ENCODE measurements at regions not wholly inside any gene's neighbourhood (a gene's known extent, or its start where the extent isn't known, plus 50 kb on each side); places are given as distances from the start of the nearest gene placed in this dataset.
A peak's percentile ranks its signal among the peaks of the same experiment; 100 is the strongest.

DNA sequence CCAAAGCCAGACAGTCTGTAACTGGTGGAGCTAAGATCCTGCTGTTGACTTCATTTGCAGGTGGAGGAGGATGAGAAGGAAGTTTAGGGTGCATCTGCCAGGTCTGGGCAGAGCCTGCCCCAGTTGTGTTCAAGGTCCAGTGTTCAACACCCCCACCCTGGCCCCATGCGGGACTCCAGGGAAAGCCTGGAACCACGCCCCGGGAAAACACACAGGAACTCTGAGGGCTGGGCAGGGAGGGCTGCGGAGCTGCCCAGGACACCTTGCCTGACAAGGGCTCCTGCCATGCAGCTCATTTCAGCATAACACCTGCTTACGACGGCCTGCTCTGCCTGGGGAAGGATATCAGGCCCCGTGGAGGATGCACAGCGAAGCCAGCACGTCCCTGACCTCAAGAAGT lies 286.3 kb downstream of the XXYLT1 start:
- DNase-seq: no peak
- TF ChIP-seq, protein P1, sequence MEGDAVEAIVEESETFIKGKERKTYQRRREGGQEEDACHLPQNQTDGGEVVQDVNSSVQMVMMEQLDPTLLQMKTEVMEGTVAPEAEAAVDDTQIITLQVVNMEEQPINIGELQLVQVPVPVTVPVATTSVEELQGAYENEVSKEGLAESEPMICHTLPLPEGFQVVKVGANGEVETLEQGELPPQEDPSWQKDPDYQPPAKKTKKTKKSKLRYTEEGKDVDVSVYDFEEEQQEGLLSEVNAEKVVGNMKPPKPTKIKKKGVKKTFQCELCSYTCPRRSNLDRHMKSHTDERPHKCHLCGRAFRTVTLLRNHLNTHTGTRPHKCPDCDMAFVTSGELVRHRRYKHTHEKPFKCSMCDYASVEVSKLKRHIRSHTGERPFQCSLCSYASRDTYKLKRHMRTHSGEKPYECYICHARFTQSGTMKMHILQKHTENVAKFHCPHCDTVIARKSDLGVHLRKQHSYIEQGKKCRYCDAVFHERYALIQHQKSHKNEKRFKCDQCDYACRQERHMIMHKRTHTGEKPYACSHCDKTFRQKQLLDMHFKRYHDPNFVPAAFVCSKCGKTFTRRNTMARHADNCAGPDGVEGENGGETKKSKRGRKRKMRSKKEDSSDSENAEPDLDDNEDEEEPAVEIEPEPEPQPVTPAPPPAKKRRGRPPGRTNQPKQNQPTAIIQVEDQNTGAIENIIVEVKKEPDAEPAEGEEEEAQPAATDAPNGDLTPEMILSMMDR (IDR thresholded peaks at IDR 0.05): no peak
- Mint-ChIP-seq H3K9me3 (peaks cover 12% of the 10 kb centered on the region), H3K36me3 (ENCODE audit: low read depth) (no peaks in the 10 kb centered on the region), H3K4me3 (peak overlapping the region; percentile 36), H3K27me3 (ENCODE audit: low read depth, poor library complexity) (peaks cover 23% of the 10 kb centered on the region), H3K4me1 (peaks cover 26% of the 10 kb centered on the region), H3K27ac (peak overlapping the region; percentile 31)

DNA sequence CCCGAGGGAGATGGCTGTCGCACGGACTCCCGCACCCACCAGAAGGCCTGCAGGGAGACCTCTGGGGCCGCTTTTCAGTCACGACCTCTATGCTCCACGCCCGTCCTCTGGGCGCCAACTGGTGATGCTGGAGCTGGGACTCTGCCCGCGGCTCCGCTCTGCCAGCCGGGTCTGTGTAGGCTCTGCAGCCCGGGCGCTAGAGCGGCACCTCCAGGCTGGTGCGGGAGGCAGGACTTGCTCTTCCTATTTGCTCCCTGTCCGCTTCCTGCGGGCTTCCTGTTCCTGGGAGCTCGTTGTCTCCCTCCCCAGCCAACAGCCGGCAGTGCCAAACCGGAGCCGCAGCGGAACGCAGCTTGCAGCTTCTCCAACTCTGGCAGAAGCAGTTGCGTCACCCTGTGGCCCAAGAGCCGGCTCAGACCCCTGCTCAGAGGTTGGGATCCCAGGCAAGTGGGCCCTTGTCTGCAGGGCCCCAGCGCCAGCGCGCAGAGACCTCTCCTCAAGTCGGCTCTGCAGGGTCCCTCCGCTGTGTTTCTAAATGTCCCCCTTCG lies 285.9 kb downstream of the XXYLT1 start:
- Mint-ChIP-seq H3K27ac (no peak overlapping the region), H3K9me3 (peaks cover 12% of the 10 kb centered on the region), H3K4me3 (peak overlapping the region; percentile 28), H3K4me1 (peaks cover 26% of the 10 kb centered on the region), H3K27me3 (ENCODE audit: low read depth, poor library complexity) (peaks cover 24% of the 10 kb centered on the region), H3K36me3 (ENCODE audit: low read depth) (no peaks in the 10 kb centered on the region)
- TF ChIP-seq, protein P1 (IDR thresholded peaks at IDR 0.05): peak; percentile 14
- DNase-seq: peak; percentile 63

DNA sequence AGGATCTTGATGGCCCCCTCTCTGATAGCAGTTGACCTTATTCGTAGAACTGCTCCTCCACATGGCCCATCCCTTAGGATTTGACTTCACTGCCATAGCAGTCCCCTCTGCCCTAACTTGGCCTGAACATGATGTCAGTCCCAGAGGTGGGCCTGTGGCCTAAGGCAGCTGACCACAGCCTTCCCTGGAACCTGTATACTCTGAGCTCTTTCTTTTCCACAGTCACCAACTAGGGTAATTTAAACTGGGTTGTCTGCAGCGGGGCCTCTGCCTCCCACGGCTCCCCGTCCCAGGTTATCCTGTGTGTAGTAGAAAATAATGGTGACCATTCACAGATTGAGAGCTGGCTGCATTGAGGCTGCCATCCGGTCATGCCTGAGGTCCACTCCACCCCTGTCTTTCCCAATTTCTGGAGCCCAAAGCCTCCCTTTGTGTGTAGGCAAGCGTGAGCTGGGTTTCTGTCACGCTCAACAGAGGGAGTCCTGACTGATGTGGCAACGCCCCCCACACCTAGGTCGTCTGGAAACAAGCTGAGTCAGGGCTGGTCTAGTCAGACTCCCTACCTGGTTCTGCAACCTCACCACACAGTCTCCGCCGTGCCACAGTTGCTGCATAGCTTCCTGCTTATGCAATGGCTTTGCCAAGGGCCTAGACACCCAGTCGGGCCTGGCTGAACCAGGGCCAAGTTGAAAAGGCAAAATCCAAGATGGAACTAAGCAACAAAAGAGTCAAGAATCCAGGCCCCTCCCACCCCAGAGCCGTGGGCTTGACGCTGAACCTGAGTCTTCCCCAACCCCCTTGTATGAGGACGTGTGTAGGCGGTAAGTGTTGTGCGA lies 284.5 kb downstream of the XXYLT1 start:
- Mint-ChIP-seq H3K27ac (no peak overlapping the region), H3K36me3 (ENCODE audit: low read depth) (no peaks in the 10 kb centered on the region), H3K4me3 (peak overlapping the region; percentile 33), H3K4me1 (peaks cover 26% of the 10 kb centered on the region), H3K27me3 (ENCODE audit: low read depth, poor library complexity) (peaks cover 24% of the 10 kb centered on the region), H3K9me3 (peaks cover 12% of the 10 kb centered on the region)
- TF ChIP-seq, protein P1 (IDR thresholded peaks at IDR 0.05): no peak
- DNase-seq: no peak

DNA sequence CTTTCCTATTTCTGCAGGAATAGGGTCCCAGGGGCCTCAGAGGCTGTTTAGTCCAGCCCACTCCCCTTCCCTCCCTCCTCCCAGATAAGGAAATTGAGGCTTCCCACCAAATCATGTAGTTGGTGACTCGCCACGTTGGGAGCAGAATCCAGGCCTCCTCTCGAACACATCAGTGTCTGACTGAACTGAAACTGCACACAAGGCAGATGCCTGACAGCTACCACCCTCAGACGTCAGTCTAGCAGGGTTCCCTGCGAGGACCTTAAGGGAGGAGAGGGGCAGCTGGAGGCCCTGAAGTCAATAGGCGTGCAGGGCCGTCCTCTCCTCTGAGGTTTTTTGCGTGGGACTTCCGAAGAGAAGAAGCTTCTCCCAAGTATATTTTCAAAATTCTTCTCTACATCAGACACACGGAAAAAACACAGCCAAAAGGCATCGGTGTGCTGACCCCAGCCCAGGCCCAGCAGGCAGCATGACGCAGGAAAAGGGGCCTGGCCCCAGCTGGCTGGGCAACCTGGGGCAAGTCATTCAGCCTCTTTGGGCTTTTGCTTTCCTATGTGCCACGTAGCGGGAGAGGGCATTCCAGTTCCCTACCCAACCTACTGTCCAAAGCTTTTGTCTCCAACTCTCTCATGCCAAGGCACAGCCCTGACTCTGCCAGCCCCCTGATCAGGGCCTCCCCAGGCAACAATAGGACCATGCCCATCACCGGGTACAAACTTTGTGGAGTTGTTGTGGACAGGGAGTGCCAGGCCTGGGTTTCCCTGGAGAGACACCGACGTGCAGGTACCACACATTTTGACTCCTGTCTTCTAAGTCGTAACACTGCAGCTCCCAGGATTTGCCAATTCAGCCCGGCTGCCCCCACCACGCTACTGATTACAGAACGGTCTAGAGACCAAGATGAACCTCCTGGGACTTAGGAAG lies 283.1 kb downstream of the XXYLT1 start:
- no peaks in the 10 kb centered on the region for H3K36me3 Mint-ChIP-seq (ENCODE audit: low read depth)
- TF ChIP-seq, protein P1 (IDR thresholded peaks at IDR 0.05): no peak
- no peak overlapping the region for H3K4me3 Mint-ChIP-seq
- no peaks in the 10 kb centered on the region for H3K9me3 Mint-ChIP-seq
- no peak overlapping the region for H3K27ac Mint-ChIP-seq
- peaks cover 26% of the 10 kb centered on the region for H3K4me1 Mint-ChIP-seq
- peaks cover 27% of the 10 kb centered on the region for H3K27me3 Mint-ChIP-seq (ENCODE audit: low read depth, poor library complexity)
- DNase-seq: no peak

DNA sequence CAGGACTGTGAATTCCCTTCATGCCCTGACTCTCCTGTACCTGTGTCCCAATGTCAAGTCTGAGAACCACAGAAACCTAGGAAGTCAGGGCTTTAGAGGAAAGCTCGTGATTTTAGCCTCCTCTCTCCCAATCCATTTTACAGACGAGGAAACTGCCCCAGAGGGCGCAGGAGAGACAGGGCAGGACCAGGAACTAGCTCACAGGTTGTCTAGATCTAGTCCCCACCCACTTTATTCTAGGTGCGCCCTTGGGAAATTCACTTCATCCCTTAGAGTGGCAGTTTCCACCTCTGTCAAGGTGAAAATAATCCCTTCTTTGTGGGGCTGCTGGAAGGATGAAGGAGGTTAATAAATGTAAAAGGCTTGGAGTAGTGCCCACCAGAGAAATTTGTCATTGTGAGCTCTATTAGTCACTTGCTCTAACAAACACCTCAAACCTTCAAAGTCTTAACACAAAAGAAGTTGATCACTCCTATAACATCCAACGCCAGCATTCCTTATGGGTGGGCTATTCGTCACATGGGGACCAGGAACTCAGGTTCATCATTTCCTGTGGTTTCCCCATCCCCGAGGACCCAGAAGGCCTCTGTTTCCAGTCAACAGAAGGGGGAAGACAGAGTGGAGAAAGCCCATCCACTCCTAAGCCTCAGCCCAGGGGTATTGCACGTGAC lies 282.3 kb downstream of the XXYLT1 start:
- no peak overlapping the region for H3K4me3 Mint-ChIP-seq
- H3K36me3 Mint-ChIP-seq (ENCODE audit: low read depth): no peaks in the 10 kb centered on the region
- H3K4me1 Mint-ChIP-seq: peaks cover 26% of the 10 kb centered on the region
- H3K27me3 Mint-ChIP-seq (ENCODE audit: low read depth, poor library complexity): peaks cover 26% of the 10 kb centered on the region
- DNase-seq: no peak
- no peak overlapping the region for H3K27ac Mint-ChIP-seq
- no peaks in the 10 kb centered on the region for H3K9me3 Mint-ChIP-seq
- TF ChIP-seq, protein P1 (IDR thresholded peaks at IDR 0.05): no peak

All from nephron progenitor cell (in vitro differentiated cells).